Left lung (tissue), 4 donors: ENCODE measurements at regions not wholly inside any gene's neighbourhood (a gene's known extent, or its start where the extent isn't known, plus 50 kb on each side); places are given as distances from the start of the nearest gene placed in this dataset.

Source experiments
- ATAC-seq: fragments of 200-7000 bp; cut with Tn5 transposase; one replicate; pipeline ENCODE4 v1.9.1; 2020; ENCODE audit warnings: moderate library complexity
- DNase-seq, 4 donors: peaks; one replicate each; pipeline ENCODE4 v3.0.0-alpha.2; 2013 to 2020
- H3K27ac ChIP-seq, 2 donors: fragments of 200-600 bp; sonication (generic) in 1 of 2; one replicate each; pipeline versions ENCODE4 v1.5.0 to v1.8.0; 2020 to 2021
- H3K27me3 ChIP-seq, 2 donors: fragments of 200-600 bp; sonication (generic) in 1 of 2; one replicate each; pipeline versions ENCODE4 v1.5.0 to v1.8.0; 2020 to 2021
- H3K36me3 ChIP-seq, 2 donors: fragments of 200-600 bp; sonication (generic) in 1 of 2; one replicate each; pipeline versions ENCODE4 v1.5.0 to v1.8.0; 2020 to 2021
- H3K4me1 ChIP-seq, 2 donors: fragments of 200-600 bp; one replicate each; pipeline ENCODE4 v1.8.0; 2021
- H3K4me3 ChIP-seq, 2 donors: fragments of 200-600 bp; sonication (generic) in 1 of 2; one replicate each; pipeline versions ENCODE4 v1.5.0 to v1.8.0; 2020 to 2021; ENCODE audit warnings: mild to moderate bottlenecking in 1 of 2
- H3K9me3 ChIP-seq, 2 donors: fragments of 200-600 bp; sonication (generic) in 1 of 2; one replicate each; pipeline versions ENCODE4 v1.5.0 to v1.8.0; 2020 to 2021
- CTCF ChIP-seq, 2 donors: fragments of 200-600 bp; sonication (generic) in 1 of 2; IDR thresholded peaks; one replicate each; pipeline versions ENCODE4 v1.5.0 to v1.8.0; 2021; ENCODE audit warnings: antibody characterized with exemption in 2 of 2
- intact Hi-C, 2 donors: fragments of 100-400 bp; cut with DNase I; formaldehyde crosslinking; loops; one replicate each; pipeline versions ENCODE4 v1.11.2 to v1.14.2; 2022
- donor health status: DM: no; HTN: yes; CAD: no.
- donor health status: DM: no; HTN: no; CAD: no.

GRCh38 chrX:140360284-140360683 is 144.6 kb downstream of the SOX3 start:
- no peak for TF ChIP-seq CTCF (IDR thresholded peaks at IDR 0.05)
- Histone ChIP-seq H3K4me3 (no peak overlapping the region), H3K36me3 (no peaks in the 10 kb centered on the region), H3K27ac (no peak overlapping the region), H3K9me3 (no peaks in the 10 kb centered on the region), H3K4me1 (no peaks in the 10 kb centered on the region), H3K27me3 (peaks cover 0 to 3% of the 10 kb centered on the region in 2 donors)
- no peak for ATAC-seq
- intact Hi-C loops: no loop called here
- no peak for DNase-seq

GRCh38 chrX:140355922-140356321 is 148.9 kb downstream of the SOX3 start:
- peak in 2 of 4 donors; percentile 11 to 34 for DNase-seq
- H3K27ac ChIP-seq: no peak overlapping the region
- intact Hi-C loops: no loop called here
- no peak for TF ChIP-seq CTCF (IDR thresholded peaks at IDR 0.05)
- peaks cover 0 to 3% of the 10 kb centered on the region in 2 donors for H3K27me3 ChIP-seq
- no peaks in the 10 kb centered on the region for H3K36me3 ChIP-seq
- ATAC-seq: peak; percentile 82
- H3K9me3 ChIP-seq: no peaks in the 10 kb centered on the region
- no peaks in the 10 kb centered on the region for H3K4me1 ChIP-seq
- no peak overlapping the region for H3K4me3 ChIP-seq

DNA sequence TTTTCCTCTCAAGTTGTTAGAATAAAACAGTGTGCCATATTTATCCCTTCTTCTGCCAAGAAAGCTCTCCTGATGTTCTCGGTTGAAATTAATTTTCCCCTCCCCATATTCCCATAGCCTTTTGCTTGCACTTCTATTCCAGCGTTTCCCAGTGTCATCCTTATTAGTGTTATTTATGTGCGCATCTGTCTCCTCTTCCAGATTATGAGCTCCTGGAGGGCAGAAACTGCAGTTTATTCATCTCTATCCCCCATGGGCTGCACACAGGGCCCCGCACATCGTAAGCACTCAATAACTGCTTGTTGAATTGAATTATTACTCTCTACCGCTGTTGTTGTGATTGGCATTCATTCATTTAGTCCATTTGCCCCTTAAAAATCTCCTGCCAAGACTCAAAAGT is 149.4 kb downstream of the SOX3 start:
- DNase-seq (no peak), ATAC-seq (no peak)
- H3K27ac ChIP-seq: no peak overlapping the region
- no peak for TF ChIP-seq CTCF (IDR thresholded peaks at IDR 0.05)
- no peaks in the 10 kb centered on the region for H3K4me1 ChIP-seq
- H3K9me3 ChIP-seq: no peaks in the 10 kb centered on the region
- peaks cover 0 to 3% of the 10 kb centered on the region in 2 donors for H3K27me3 ChIP-seq
- H3K36me3 ChIP-seq: no peaks in the 10 kb centered on the region
- H3K4me3 ChIP-seq: no peak overlapping the region
- intact Hi-C loops: no loop called here

GRCh38 chrX:140354431-140355120 is 150.3 kb downstream of the SOX3 start:
- intact Hi-C loops: no loop called here
- Histone ChIP-seq H3K36me3 (no peaks in the 10 kb centered on the region), H3K27me3 (peaks cover 0 to 3% of the 10 kb centered on the region in 2 donors), H3K27ac (no peak overlapping the region), H3K4me3 (no peak overlapping the region), H3K4me1 (no peaks in the 10 kb centered on the region), H3K9me3 (no peaks in the 10 kb centered on the region)
- no peak for TF ChIP-seq CTCF (IDR thresholded peaks at IDR 0.05)
- ATAC-seq: no peak
- DNase-seq: no peak

DNA sequence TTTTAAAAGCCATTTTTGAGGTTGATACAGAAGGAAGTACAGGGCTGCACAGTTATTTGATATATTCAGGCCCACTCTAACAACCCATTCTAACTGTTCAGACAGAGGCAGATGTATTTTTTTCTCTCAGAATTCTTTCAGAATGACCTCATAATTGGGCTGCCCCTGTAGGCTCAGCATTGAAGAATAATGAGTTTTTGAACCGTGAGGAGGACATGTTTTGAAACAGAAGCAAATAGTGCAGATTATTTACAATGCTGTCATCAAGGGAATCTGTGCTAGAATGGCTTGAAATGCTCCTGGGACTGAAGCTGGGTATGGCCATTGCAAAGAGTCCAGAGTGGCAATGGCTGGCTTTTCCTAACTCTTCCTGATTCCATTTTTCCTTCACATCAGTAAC is 158.1 kb downstream of the SOX3 start:
- Histone ChIP-seq H3K27ac (no peak overlapping the region), H3K36me3 (no peaks in the 10 kb centered on the region), H3K4me1 (no peaks in the 10 kb centered on the region), H3K9me3 (no peaks in the 10 kb centered on the region), H3K4me3 (no peak overlapping the region), H3K27me3 (no peaks in the 10 kb centered on the region)
- no peak for DNase-seq
- TF ChIP-seq CTCF (IDR thresholded peaks at IDR 0.05): no peak
- intact Hi-C loops: no loop called here
- no peak for ATAC-seq
